ENCODE measurements at regions not wholly inside any gene's neighbourhood (a gene's known extent, or its start where the extent isn't known, plus 50 kb on each side); places are given as distances from the start of the nearest gene placed in this dataset.

GRCh38 chr2:156797832-156798231 is 361.7 kb downstream of the GPD2 start:
- TF ChIP-seq CTCF (IDR thresholded peaks at IDR 0.05; ENCODE audit: insufficient read depth, low read depth, low read length) (no peak), EZH2 (IDR thresholded peaks at IDR 0.05; ENCODE audit: insufficient read depth, low read length) (no peak)

Data from astrocyte (in vitro differentiated cells and primary cell).